MM.1S (cell line): ENCODE measurements at regions not wholly inside any gene's neighbourhood (a gene's known extent, or its start where the extent isn't known, plus 50 kb on each side); places are given as distances from the start of the nearest gene placed in this dataset.
"Not testable (repeated sequence)": the region's sequence is repeated elsewhere in the genome, so short reads cannot be mapped to it uniquely, and the experiment has no call there.

Experiments used
- DNase-seq: peaks from one replicate; pipeline ENCODE4 v3.0.0-alpha.2; 2015
- H2AFZ ChIP-seq: fragments of 300-600 bp; sonication (generic); 2 replicates; pipeline ENCODE4 v1.6.0; 2016; ENCODE audit warnings: antibody characterized with exemption, low read length
- H3F3A ChIP-seq: fragments of 300-600 bp; sonication (generic); 2 replicates; pipeline ENCODE4 v1.6.1; 2016; ENCODE audit warnings: mild to moderate bottlenecking, antibody characterized with exemption, low read length, moderate library complexity, mixed read lengths; ENCODE audit not compliant: insufficient read depth
- H3K27ac ChIP-seq: fragments of 300-600 bp; sonication (generic); 2 replicates; pipeline ENCODE4 v1.5.1; 2016; ENCODE audit warnings: mild to moderate bottlenecking, low read length
- H3K27me3 ChIP-seq: fragments of 300-600 bp; sonication (generic); replicated peaks from 2 replicates; pipeline ENCODE4 v1.6.0; 2016; ENCODE audit warnings: low read length; ENCODE audit not compliant: insufficient read depth
- H3K36me3 ChIP-seq: fragments of 300-600 bp; sonication (generic); replicated peaks from 2 replicates; pipeline ENCODE4 v1.6.1; 2016; ENCODE audit warnings: mild to moderate bottlenecking, low read length, mixed read lengths; ENCODE audit not compliant: insufficient read depth
- H3K4me1 ChIP-seq: fragments of 300-600 bp; sonication (generic); 2 replicates; pipeline ENCODE4 v1.6.1; 2016; ENCODE audit warnings: low read length, mixed read lengths
- H3K4me2 ChIP-seq: fragments of 300-600 bp; sonication (generic); 2 replicates; pipeline ENCODE4 v1.6.0; 2016; ENCODE audit warnings: low read depth, low read length
- H3K4me3 ChIP-seq: fragments of 300-600 bp; sonication (generic); 2 replicates; pipeline ENCODE4 v1.5.1; 2016; ENCODE audit warnings: low read length, mixed read lengths
- H3K79me2 ChIP-seq: fragments of 300-600 bp; sonication (generic); 2 replicates; pipeline ENCODE4 v1.6.1; 2016; ENCODE audit warnings: mixed run types, low read length, mixed read lengths
- H3K9ac ChIP-seq: fragments of 300-600 bp; sonication (generic); 2 replicates; pipeline ENCODE4 v1.6.1; 2016; ENCODE audit warnings: low read length, mixed read lengths
- H3K9me2 ChIP-seq: fragments of 300-600 bp; sonication (generic); replicated peaks from 2 replicates; pipeline ENCODE4 v1.6.1; 2016; ENCODE audit warnings: mild to moderate bottlenecking, low read length, mixed read lengths; ENCODE audit not compliant: insufficient read depth
- H3K9me3 ChIP-seq: fragments of 300-600 bp; sonication (generic); replicated peaks from 2 replicates; pipeline ENCODE4 v1.6.1; 2016; ENCODE audit warnings: mild to moderate bottlenecking, low read length, mixed read lengths; ENCODE audit not compliant: insufficient read depth
- H4K20me1 ChIP-seq: fragments of 300-600 bp; sonication (generic); 2 replicates; pipeline ENCODE4 v1.6.1; 2016; ENCODE audit warnings: mild to moderate bottlenecking, low read length, moderate library complexity, mixed read lengths; ENCODE audit not compliant: insufficient read depth
- EZH2 ChIP-seq: fragments of 300-600 bp; sonication (generic); optimal IDR thresholded peaks from 2 replicates; pipeline ENCODE3; 2017; ENCODE audit warnings: low read depth, mild to moderate bottlenecking, antibody characterized with exemption, low read length, mixed read lengths
- EZH2phosphoT487 ChIP-seq: fragments of 300-600 bp; sonication (generic); IDR thresholded peaks from 2 replicates; pipeline ENCODE4 v1.6.1; 2018; ENCODE audit warnings: antibody characterized with exemption, low read length
- TF ChIP-seq, protein P1 (sequence below): fragments of 300-600 bp; sonication (generic); IDR thresholded peaks from 2 replicates; pipeline ENCODE4 v1.5.1; 2016; ENCODE audit warnings: antibody characterized with exemption, low read length, mixed read lengths

DNA sequence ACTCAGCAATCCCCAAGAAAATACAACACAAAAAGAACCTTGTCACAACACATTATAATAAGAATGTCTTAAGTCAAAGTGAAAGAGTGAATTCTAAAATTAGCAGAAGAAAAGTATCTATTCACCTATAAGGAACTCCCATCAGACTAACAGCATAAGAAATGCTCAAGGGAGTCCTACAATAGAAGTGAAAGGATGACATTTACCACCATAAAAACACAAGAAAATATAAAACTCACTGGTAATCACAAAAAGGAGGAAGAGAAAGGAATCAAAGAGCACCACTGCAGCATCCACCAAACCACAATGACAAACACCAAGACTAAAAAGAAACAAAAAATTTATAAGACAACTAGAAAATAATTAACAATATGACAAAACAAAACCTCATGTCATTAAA is 257.0 kb upstream of the AGTR2 start:
- H3K4me3 ChIP-seq: no peak overlapping the region

DNA sequence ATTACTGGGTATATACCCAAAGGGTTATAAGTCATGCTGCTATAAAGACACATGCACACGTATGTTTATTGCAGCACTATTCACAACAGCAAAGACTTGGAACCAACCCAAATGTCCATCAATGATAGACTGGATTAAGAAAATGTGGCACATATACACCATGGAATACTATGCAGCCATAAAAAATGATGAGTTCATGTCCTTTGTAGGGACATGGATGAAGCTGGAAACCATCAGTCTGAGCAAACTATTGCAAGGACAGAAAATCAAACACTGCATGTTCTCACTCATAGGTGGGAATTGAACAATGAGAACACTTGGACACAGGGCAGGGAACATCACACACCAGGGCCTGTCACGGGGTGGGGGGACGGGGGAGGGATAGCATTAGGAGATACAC is 254.9 kb upstream of the AGTR2 start:
- H3K27ac ChIP-seq, DNase-seq, H3K9me3 ChIP-seq, H3K36me3 ChIP-seq, H3K27me3 ChIP-seq, H4K20me1 ChIP-seq, H2AFZ ChIP-seq, H3K4me3 ChIP-seq, H3K9me2 ChIP-seq, H3K4me2 ChIP-seq, H3K9ac ChIP-seq, H3K79me2 ChIP-seq: not testable (repeated sequence)
- peaks cover 20% of the 10 kb centered on the region for H3K4me1 ChIP-seq
- H3F3A ChIP-seq: peaks cover 11% of the 10 kb centered on the region; the same call in 1 of the 2 replicates

More for the DNA sequence above, 257.0 kb upstream of the AGTR2 start:
- H3K27me3 ChIP-seq: no peaks in the 10 kb centered on the region
- no peak overlapping the region for H3K9ac ChIP-seq
- peaks cover 20% of the 10 kb centered on the region for H3K4me1 ChIP-seq
- peak overlapping the region; percentile 36; the same call in 1 of the 2 replicates for H3K4me2 ChIP-seq
- H3K27ac ChIP-seq: no peak overlapping the region
- no peaks in the 10 kb centered on the region for H3K36me3 ChIP-seq
- peak; percentile 21 for DNase-seq
- H3K79me2 ChIP-seq: no peaks in the 10 kb centered on the region
- no peaks in the 10 kb centered on the region for H3K9me2 ChIP-seq
- H4K20me1 ChIP-seq: no peaks in the 10 kb centered on the region
- TF ChIP-seq EZH2 (no peak), EZH2phosphoT487 (no peak)
- TF ChIP-seq, protein P1, sequence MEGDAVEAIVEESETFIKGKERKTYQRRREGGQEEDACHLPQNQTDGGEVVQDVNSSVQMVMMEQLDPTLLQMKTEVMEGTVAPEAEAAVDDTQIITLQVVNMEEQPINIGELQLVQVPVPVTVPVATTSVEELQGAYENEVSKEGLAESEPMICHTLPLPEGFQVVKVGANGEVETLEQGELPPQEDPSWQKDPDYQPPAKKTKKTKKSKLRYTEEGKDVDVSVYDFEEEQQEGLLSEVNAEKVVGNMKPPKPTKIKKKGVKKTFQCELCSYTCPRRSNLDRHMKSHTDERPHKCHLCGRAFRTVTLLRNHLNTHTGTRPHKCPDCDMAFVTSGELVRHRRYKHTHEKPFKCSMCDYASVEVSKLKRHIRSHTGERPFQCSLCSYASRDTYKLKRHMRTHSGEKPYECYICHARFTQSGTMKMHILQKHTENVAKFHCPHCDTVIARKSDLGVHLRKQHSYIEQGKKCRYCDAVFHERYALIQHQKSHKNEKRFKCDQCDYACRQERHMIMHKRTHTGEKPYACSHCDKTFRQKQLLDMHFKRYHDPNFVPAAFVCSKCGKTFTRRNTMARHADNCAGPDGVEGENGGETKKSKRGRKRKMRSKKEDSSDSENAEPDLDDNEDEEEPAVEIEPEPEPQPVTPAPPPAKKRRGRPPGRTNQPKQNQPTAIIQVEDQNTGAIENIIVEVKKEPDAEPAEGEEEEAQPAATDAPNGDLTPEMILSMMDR: no peak
- no peak overlapping the region for H2AFZ ChIP-seq
- H3K9me3 ChIP-seq: no peaks in the 10 kb centered on the region
- H3F3A ChIP-seq: peaks cover 11% of the 10 kb centered on the region; the same call in 1 of the 2 replicates

DNA sequence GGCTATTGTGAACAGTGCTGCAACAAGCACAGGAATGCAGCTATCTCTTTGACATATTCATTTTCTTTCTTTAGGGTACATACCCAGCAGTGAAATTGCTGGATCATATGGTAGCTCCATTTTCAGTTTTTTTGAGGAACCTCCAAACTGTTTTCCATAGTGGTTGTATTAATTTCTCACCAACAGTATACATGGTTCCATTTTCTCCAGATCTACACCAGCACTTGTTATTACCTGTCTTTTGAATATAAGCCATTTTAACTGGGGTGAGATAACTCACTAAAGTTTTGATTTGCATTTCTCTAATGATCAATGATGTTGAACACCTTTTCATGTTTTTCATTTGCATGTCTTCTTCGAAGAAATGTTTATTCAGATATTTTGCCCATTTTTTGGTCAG is 241.1 kb upstream of the AGTR2 start:
- no peaks in the 10 kb centered on the region for H3F3A ChIP-seq
- no peaks in the 10 kb centered on the region for H3K36me3 ChIP-seq
- no peak overlapping the region for H3K9ac ChIP-seq
- no peaks in the 10 kb centered on the region for H3K9me3 ChIP-seq
- TF ChIP-seq EZH2phosphoT487 (no peak), EZH2 (no peak)
- TF ChIP-seq, protein P1: no peak
- no peak for DNase-seq
- no peaks in the 10 kb centered on the region for H3K79me2 ChIP-seq
- no peaks in the 10 kb centered on the region for H3K9me2 ChIP-seq
- H3K4me2 ChIP-seq: no peak overlapping the region
- H3K27ac ChIP-seq: no peak overlapping the region
- no peak overlapping the region for H3K4me3 ChIP-seq
- H4K20me1 ChIP-seq: no peaks in the 10 kb centered on the region
- no peak overlapping the region for H2AFZ ChIP-seq
- H3K4me1 ChIP-seq: no peaks in the 10 kb centered on the region
- H3K27me3 ChIP-seq: no peaks in the 10 kb centered on the region

DNA sequence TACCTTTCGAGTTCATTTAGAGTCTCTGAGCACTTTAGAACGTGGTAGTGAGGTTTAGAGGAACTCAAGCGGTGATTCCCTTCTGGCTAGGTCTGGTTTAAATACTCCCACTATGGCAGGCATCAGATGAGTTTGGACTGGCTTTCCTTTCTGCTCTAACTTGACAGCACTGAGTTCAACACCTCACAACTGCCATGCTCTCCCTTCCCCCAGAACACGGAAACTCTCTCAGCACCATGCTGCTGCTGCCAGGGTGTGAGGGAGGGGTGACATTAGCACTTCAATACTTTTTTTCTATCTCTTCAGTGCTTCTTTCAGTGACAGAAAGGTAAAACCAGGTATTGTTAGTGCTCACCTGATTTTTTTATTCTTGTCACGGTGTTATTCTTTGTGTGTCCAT is 234.5 kb upstream of the AGTR2 start:
- Histone ChIP-seq H3K4me1 (peaks cover 17% of the 10 kb centered on the region), H4K20me1 (no peaks in the 10 kb centered on the region), H3K4me3 (no peak overlapping the region), H3K9me2 (no peaks in the 10 kb centered on the region), H3K36me3 (no peaks in the 10 kb centered on the region), H2AFZ (no peak overlapping the region), H3F3A (no peaks in the 10 kb centered on the region), H3K4me2 (no peak overlapping the region), H3K79me2 (no peaks in the 10 kb centered on the region), H3K27ac (no peak overlapping the region), H3K27me3 (no peaks in the 10 kb centered on the region), H3K9ac (no peak overlapping the region), H3K9me3 (no peaks in the 10 kb centered on the region)
- TF ChIP-seq, protein P1: no peak
- no peak for TF ChIP-seq EZH2phosphoT487
- no peak for TF ChIP-seq EZH2
- DNase-seq: no peak
